DOHH2 (cell line): ENCODE measurements at regions not wholly inside any gene's neighbourhood (a gene's known extent, or its start where the extent isn't known, plus 50 kb on each side); places are given as distances from the start of the nearest gene placed in this dataset.
"Not testable (repeated sequence)": the region's sequence is repeated elsewhere in the genome, so short reads cannot be mapped to it uniquely, and the experiment has no call there.

Source experiments
- H3F3A ChIP-seq: fragments of 200-600 bp; sonication (generic), shearing (Covaris generic); 2 replicates; pipeline ENCODE4 v1.6.0; 2016; ENCODE audit warnings: antibody characterized with exemption, mild to moderate bottlenecking; ENCODE audit not compliant: control insufficient read depth, insufficient read depth
- H3K27ac ChIP-seq: fragments of 200-600 bp; sonication (generic); 2 replicates; pipeline ENCODE4 v1.5.1; 2014; ENCODE audit warnings: low read depth, mild to moderate bottlenecking, low read length, moderate library complexity
- H3K27me3 ChIP-seq: fragments of 200-600 bp; sonication (generic); 2 replicates; pipeline ENCODE4 v1.6.1; 2014; ENCODE audit warnings: mild to moderate bottlenecking, low read length, mixed read lengths; ENCODE audit not compliant: control insufficient read depth
- H3K36me3 ChIP-seq: fragments of 200-600 bp; sonication (generic); 2 replicates; pipeline ENCODE4 v1.6.1; 2014; ENCODE audit warnings: mild to moderate bottlenecking, low read length, moderate library complexity, mixed read lengths; ENCODE audit not compliant: control insufficient read depth
- H3K4me1 ChIP-seq: fragments of 200-600 bp; sonication (generic); 2 replicates; pipeline ENCODE4 v1.6.1; 2014; ENCODE audit warnings: mild to moderate bottlenecking, low read length, mixed read lengths; ENCODE audit not compliant: control insufficient read depth
- H3K4me2 ChIP-seq: fragments of 200-600 bp; sonication (generic); 2 replicates; pipeline ENCODE4 v1.6.0; 2014; ENCODE audit warnings: mild to moderate bottlenecking, low read length, moderate library complexity
- H3K4me3 ChIP-seq: fragments of 200-600 bp; sonication (generic); 2 replicates; pipeline ENCODE4 v1.5.1; 2014; ENCODE audit warnings: mild to moderate bottlenecking, low read length, mixed read lengths
- H3K79me2 ChIP-seq: fragments of 200-600 bp; sonication (generic); 2 replicates; pipeline ENCODE4 v1.6.1; 2014; ENCODE audit warnings: mild to moderate bottlenecking, low read length, mixed read lengths; ENCODE audit not compliant: control insufficient read depth
- H3K9me2 ChIP-seq: fragments of 200-600 bp; sonication (generic); replicated peaks from 2 replicates; pipeline ENCODE4 v1.6.1; 2014; ENCODE audit warnings: mild to moderate bottlenecking, low read length, mixed read lengths; ENCODE audit not compliant: control insufficient read depth
- H3K9me3 ChIP-seq: fragments of 200-600 bp; sonication (generic); 2 replicates; pipeline ENCODE4 v1.6.1; 2014; ENCODE audit warnings: antibody characterized with exemption, low read length, mixed read lengths; ENCODE audit not compliant: control insufficient read depth, insufficient read depth
- H4K20me1 ChIP-seq: fragments of 200-600 bp; sonication (generic); 2 replicates; pipeline ENCODE4 v1.6.0; 2014; ENCODE audit warnings: low read depth, mild to moderate bottlenecking, antibody characterized with exemption, low read length, moderate library complexity; ENCODE audit not compliant: control insufficient read depth, insufficient read depth
- EZH2phosphoT487 ChIP-seq: fragments of 200-600 bp; sonication (generic); IDR thresholded peaks from 2 replicates; pipeline ENCODE4 v1.6.1; 2017; ENCODE audit warnings: borderline replicate concordance, mild to moderate bottlenecking, antibody characterized with exemption, low read length, moderate library complexity, mixed read lengths
- TF ChIP-seq, protein P1 (sequence below): fragments of 200-600 bp; sonication (generic); IDR thresholded peaks from one replicate; pipeline ENCODE4 v1.5.1; 2014; ENCODE audit warnings: antibody characterized with exemption, mild to moderate bottlenecking, low read depth, low read length; ENCODE audit not compliant: poor library complexity, severe bottlenecking

DNA sequence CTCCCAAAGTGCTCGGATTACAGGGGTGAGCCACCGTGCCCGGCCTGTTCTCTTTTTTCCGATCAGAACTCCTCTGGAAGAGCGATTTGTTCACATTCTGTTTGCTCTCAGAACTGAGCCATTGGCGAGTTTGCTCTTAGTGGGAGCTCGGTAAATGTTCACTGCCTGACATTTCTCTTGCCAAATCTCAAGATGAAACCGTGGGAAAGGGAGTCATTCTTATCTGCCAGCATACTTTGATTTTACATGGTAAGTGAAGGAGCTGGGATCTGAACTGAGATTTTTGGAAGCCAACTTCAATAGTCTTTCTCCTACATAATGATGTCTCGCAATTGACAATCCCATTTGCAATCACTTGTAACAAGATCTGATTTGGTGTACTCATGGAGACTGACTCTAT lies 445.8 kb upstream of the ISX start:
- no peak overlapping the region for H3K27ac ChIP-seq
- no peak overlapping the region for H3K4me3 ChIP-seq
- H4K20me1 ChIP-seq, result no peaks in the 10 kb centered on the region
- H3K4me1 ChIP-seq, result no peaks in the 10 kb centered on the region
- H3K36me3 ChIP-seq, result no peaks in the 10 kb centered on the region
- no peaks in the 10 kb centered on the region for H3K9me2 ChIP-seq
- no peak overlapping the region for H3K4me2 ChIP-seq
- H3K9me3 ChIP-seq, result no peaks in the 10 kb centered on the region
- no peak for TF ChIP-seq EZH2phosphoT487
- TF ChIP-seq, protein P1, sequence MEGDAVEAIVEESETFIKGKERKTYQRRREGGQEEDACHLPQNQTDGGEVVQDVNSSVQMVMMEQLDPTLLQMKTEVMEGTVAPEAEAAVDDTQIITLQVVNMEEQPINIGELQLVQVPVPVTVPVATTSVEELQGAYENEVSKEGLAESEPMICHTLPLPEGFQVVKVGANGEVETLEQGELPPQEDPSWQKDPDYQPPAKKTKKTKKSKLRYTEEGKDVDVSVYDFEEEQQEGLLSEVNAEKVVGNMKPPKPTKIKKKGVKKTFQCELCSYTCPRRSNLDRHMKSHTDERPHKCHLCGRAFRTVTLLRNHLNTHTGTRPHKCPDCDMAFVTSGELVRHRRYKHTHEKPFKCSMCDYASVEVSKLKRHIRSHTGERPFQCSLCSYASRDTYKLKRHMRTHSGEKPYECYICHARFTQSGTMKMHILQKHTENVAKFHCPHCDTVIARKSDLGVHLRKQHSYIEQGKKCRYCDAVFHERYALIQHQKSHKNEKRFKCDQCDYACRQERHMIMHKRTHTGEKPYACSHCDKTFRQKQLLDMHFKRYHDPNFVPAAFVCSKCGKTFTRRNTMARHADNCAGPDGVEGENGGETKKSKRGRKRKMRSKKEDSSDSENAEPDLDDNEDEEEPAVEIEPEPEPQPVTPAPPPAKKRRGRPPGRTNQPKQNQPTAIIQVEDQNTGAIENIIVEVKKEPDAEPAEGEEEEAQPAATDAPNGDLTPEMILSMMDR, result no peak
- H3F3A ChIP-seq, result no peaks in the 10 kb centered on the region
- no peaks in the 10 kb centered on the region for H3K79me2 ChIP-seq
- no peaks in the 10 kb centered on the region for H3K27me3 ChIP-seq

DNA sequence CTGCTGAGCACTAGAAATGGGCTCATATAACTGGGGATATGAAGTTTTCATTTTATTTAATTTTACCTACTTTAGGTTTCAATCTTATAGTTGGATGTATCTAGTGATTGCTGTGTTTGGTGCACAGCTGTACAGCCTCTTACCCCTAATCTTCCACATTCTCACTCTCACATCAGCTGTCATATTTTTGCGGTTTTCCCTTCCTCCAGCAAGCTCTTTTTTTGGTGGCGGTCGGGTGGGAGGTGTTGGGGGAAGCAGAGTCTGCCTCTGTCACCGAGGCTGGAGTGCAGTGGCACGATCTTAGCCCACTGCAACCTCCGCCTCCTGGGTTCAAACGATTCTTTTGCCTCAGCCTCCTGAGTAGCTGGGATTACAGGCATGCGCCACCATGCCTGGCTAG lies 445.1 kb upstream of the ISX start:
- Histone ChIP-seq H4K20me1 (no peaks in the 10 kb centered on the region), H3K4me3 (no peak overlapping the region), H3K9me2 (no peaks in the 10 kb centered on the region), H3K4me2 (no peak overlapping the region), H3F3A (no peaks in the 10 kb centered on the region), H3K9me3 (no peaks in the 10 kb centered on the region), H3K27ac (no peak overlapping the region), H3K4me1 (no peaks in the 10 kb centered on the region), H3K27me3 (no peaks in the 10 kb centered on the region), H3K79me2 (no peaks in the 10 kb centered on the region), H3K36me3 (no peaks in the 10 kb centered on the region)
- TF ChIP-seq, protein P1, result no peak
- no peak for TF ChIP-seq EZH2phosphoT487

DNA sequence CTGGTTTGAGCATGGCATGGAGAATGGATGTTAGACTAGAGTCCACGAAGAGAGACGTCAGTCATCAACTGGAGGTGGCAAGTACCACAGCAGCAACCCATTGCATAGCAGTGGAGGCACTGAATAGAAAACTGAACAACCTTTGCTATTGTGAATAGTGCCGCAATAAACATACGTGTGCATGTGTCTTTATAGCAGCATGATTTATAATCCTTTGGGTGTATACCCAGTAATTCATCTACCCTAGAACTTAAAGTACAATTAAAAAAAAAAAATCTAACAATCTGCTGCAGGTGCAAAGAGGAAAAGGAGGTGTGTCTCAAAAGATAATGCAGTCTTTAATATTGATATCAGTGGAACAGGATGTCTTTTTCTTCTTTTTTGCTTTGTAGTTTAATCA lies 443.4 kb upstream of the ISX start:
- no peaks in the 10 kb centered on the region for H3K27me3 ChIP-seq
- H4K20me1 ChIP-seq, result no peaks in the 10 kb centered on the region
- H3K27ac ChIP-seq, result no peak overlapping the region
- no peaks in the 10 kb centered on the region for H3F3A ChIP-seq
- H3K4me1 ChIP-seq, result no peaks in the 10 kb centered on the region
- TF ChIP-seq, protein P1, result no peak
- TF ChIP-seq EZH2phosphoT487, result no peak
- H3K36me3 ChIP-seq, result no peaks in the 10 kb centered on the region
- no peak overlapping the region for H3K4me2 ChIP-seq
- no peaks in the 10 kb centered on the region for H3K9me2 ChIP-seq
- H3K9me3 ChIP-seq, result no peaks in the 10 kb centered on the region
- H3K79me2 ChIP-seq, result no peaks in the 10 kb centered on the region
- no peak overlapping the region for H3K4me3 ChIP-seq

DNA sequence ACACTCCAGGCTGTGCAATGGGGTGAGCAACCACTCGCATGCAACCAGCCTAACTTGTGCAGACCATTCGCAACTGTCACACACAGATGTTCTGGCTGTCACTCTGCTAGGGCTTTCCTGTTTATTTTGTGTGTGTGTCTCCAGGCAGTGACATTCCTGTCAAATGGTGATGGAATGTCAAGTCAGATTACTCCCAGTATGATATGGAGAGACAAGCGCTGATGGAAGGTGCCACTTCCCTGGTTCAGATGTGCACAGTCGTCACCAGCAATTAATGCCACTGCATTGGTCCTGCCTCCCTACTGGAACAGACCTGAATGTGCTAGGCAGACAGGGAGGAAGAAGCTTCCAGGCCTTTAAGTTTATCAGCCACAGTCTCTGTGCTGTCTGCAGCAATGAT lies 442.4 kb upstream of the ISX start:
- no peaks in the 10 kb centered on the region for H3K9me3 ChIP-seq
- H3K4me2 ChIP-seq, result no peak overlapping the region
- no peaks in the 10 kb centered on the region for H4K20me1 ChIP-seq
- TF ChIP-seq EZH2phosphoT487, result no peak
- TF ChIP-seq, protein P1, result no peak
- H3K36me3 ChIP-seq, result no peaks in the 10 kb centered on the region
- H3K4me3 ChIP-seq, result no peak overlapping the region
- H3K27me3 ChIP-seq, result no peaks in the 10 kb centered on the region
- no peaks in the 10 kb centered on the region for H3K9me2 ChIP-seq
- H3K27ac ChIP-seq, result no peak overlapping the region
- no peaks in the 10 kb centered on the region for H3F3A ChIP-seq
- no peaks in the 10 kb centered on the region for H3K4me1 ChIP-seq
- H3K79me2 ChIP-seq, result no peaks in the 10 kb centered on the region

DNA sequence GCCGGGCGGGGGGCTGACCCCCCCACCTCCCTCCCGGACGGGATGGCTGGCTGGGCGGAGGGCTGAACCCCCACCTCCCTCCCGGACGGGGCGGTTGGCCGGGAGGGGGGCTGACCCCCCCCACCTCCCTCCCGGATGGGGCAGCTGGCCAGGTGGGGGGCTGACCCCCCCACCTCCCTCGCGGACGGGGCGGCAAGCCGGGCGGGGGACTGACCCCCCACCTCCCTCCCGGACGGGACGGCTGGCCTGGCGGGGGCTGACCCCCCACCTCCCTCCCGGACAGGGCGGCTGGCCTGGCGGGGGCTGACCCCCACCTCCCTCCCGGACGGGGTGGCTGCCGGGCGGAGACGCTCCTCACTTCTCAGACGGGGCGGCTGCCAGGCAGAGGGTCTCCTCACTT lies 440.1 kb upstream of the ISX start:
- H3F3A ChIP-seq, H3K9me3 ChIP-seq, H3K27ac ChIP-seq, H4K20me1 ChIP-seq, H3K36me3 ChIP-seq, H3K4me3 ChIP-seq, H3K4me1 ChIP-seq, H3K27me3 ChIP-seq, H3K79me2 ChIP-seq, H3K9me2 ChIP-seq, H3K4me2 ChIP-seq: not testable (repeated sequence)
